T-helper 17 cell (primary cell): ENCODE measurements at regions not wholly inside any gene's neighbourhood (a gene's known extent, or its start where the extent isn't known, plus 50 kb on each side); places are given as distances from the start of the nearest gene placed in this dataset.

Experiments used
- ATAC-seq: fragments of 150-1000 bp; cut with Tn5 transposase; 2 replicates; pipeline ENCODE4 v1.10.0; 2021; ENCODE audit warnings: mild to moderate bottlenecking, moderate library complexity
- DNase-seq, 3 donors: peaks; one replicate each; pipeline versions ENCODE4 v3.0.0 to v3.0.0-alpha.2; 2020 to 2021
- H3K9me3 ChIP-seq: one replicate; pipeline ENCODE4 v1.7.0; 2013; ENCODE audit warnings: low read length, mild to moderate bottlenecking; ENCODE audit not compliant: control insufficient read depth, poor library complexity, severe bottlenecking
- H3K27ac Mint-ChIP-seq: one replicate; pipeline ENCODE4 v1.8.0; 2022; ENCODE audit warnings: mild to moderate bottlenecking, moderate library complexity, mixed read lengths
- H3K27me3 Mint-ChIP-seq: one replicate; pipeline ENCODE4 v1.8.0; 2022; ENCODE audit warnings: mixed read lengths
- H3K36me3 Mint-ChIP-seq: one replicate; pipeline ENCODE4 v1.8.0; 2022; ENCODE audit warnings: low read depth, mixed read lengths
- H3K4me1 Mint-ChIP-seq: one replicate; pipeline ENCODE4 v1.8.0; 2022; ENCODE audit warnings: mild to moderate bottlenecking, mixed read lengths
- H3K4me3 Mint-ChIP-seq: one replicate; pipeline ENCODE4 v1.8.0; 2022; ENCODE audit warnings: mild to moderate bottlenecking, moderate library complexity, mixed read lengths

GRCh38 chr12:34344851-34345522 lies 322.7 kb downstream of the ALG10 start:
- Mint-ChIP-seq H3K36me3 (no peaks in the 10 kb centered on the region), H3K27ac (no peak overlapping the region)
- no peaks in the 10 kb centered on the region for H3K9me3 ChIP-seq

DNA sequence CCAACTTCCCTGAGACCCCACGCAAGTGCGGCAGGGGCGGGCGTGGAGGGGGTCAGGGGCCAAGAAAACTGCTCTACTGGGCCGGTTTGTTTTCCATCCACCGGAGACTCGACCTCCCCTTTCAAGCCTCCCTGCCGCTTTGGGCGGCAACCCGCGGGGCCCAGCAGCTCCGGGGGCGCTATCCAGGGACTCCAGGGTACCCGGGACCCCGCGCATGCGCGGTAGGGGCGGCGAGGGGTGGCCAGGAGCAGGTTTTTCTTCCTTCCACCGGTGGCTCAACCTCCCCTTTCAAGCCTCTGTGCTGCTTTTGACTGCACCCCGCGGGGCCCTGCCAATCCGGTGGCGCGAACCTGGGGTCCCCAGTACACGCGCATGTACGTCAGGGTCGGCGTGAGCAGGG lies 323.5 kb downstream of the ALG10 start:
- no peaks in the 10 kb centered on the region for H3K9me3 ChIP-seq
- H3K27me3 Mint-ChIP-seq, result no peaks in the 10 kb centered on the region

More at GRCh38 chr12:34344851-34345522, 322.7 kb downstream of the ALG10 start:
- no peak for DNase-seq
- Mint-ChIP-seq H3K4me3 (no peak overlapping the region), H3K27me3 (no peaks in the 10 kb centered on the region), H3K4me1 (no peaks in the 10 kb centered on the region)
- ATAC-seq, result no peak

DNA sequence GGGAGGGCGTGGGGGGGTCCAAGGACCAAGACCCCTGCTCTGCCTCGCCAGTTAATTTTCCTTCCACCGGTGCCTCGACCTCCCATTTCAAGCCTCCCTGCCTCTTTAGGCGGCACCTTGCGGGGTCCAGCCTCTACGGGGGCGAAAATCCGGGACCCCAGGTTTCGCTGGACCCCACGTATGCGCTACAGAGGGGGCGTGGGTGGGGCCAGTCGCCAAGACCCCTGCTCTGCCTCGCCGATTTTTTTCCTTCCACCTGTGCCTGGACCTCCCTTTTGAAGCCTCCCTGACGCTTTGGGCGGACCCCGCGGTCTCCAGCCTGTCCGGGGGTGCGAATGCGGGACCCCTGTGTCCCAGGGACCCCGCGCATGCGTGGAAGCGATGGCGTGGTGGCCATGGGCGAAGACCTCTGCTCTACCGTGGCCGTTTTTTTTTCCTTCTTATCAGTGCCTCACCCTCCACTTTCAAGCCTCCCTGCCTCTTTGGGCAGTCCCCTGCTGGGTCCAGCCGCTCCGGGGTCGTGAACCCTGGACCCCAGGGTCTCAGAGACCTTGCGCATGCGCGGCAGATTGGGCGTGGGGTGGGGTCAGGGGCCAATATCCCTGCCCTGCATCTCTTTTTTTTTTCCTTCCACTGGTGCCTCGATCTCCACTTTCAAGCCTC lies 324.2 kb downstream of the ALG10 start:
- Mint-ChIP-seq H3K4me1 (no peaks in the 10 kb centered on the region), H3K36me3 (no peaks in the 10 kb centered on the region)

More for the DNA sequence above, 323.5 kb downstream of the ALG10 start:
- Mint-ChIP-seq H3K4me3 (no peak overlapping the region), H3K4me1 (no peaks in the 10 kb centered on the region), H3K36me3 (no peaks in the 10 kb centered on the region), H3K27ac (no peak overlapping the region)
- ATAC-seq, result no peak
- no peak for DNase-seq

DNA sequence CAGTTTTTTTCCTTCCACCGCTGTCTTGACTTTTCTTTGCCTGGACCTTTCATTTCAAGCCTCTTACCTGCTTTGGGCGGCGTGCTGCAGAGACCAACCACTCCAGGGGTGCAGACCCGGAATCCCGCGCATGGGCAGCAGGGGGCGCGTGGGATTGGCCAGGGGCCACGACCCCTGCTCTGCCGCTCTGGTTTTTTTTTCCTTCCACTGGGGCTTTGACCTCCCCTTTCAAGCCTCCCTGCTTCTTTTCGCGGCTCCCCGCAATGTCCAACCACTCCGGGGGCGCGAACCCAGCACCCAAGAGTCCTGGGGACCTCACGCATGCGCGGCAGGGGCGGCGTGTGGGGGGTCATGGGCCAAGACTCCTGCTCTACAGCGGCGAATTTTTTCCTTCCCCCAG lies 325.1 kb downstream of the ALG10 start:
- no peak for ATAC-seq
- no peaks in the 10 kb centered on the region for H3K9me3 ChIP-seq
- Mint-ChIP-seq H3K27ac (no peak overlapping the region), H3K4me3 (no peak overlapping the region), H3K36me3 (no peaks in the 10 kb centered on the region), H3K27me3 (no peaks in the 10 kb centered on the region), H3K4me1 (no peaks in the 10 kb centered on the region)
- no peak for DNase-seq

More for the DNA sequence above, 324.2 kb downstream of the ALG10 start:
- no peak for ATAC-seq
- DNase-seq, result no peak
- Mint-ChIP-seq H3K27ac (no peak overlapping the region), H3K27me3 (no peaks in the 10 kb centered on the region), H3K4me3 (no peak overlapping the region)
- no peaks in the 10 kb centered on the region for H3K9me3 ChIP-seq

DNA sequence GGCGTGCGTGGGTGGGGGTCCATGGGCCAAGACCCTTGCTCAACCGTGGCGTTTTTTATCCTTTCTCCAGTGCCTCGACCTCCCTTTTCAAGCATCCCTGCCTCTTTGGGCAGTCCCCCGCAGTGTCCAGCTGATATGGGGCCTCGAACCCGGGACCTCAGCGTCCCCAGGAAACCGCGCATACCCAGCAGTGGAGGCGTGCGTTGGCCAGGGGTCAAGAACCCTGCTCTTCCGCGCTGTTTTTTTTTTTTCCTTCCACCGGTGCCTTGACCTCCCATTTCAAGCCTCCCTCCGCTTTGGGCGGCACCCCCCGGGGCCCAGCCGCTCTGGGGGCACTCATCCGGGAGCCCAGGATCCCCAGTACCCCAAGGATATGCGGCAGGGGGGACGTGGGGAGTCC lies 325.8 kb downstream of the ALG10 start:
- no peaks in the 10 kb centered on the region for H3K4me1 Mint-ChIP-seq
- H3K27me3 Mint-ChIP-seq, result no peaks in the 10 kb centered on the region
- H3K9me3 ChIP-seq, result no peaks in the 10 kb centered on the region
- ATAC-seq (no peak), DNase-seq (no peak)
- no peaks in the 10 kb centered on the region for H3K36me3 Mint-ChIP-seq
- no peak overlapping the region for H3K4me3 Mint-ChIP-seq
- H3K27ac Mint-ChIP-seq, result no peak overlapping the region

DNA sequence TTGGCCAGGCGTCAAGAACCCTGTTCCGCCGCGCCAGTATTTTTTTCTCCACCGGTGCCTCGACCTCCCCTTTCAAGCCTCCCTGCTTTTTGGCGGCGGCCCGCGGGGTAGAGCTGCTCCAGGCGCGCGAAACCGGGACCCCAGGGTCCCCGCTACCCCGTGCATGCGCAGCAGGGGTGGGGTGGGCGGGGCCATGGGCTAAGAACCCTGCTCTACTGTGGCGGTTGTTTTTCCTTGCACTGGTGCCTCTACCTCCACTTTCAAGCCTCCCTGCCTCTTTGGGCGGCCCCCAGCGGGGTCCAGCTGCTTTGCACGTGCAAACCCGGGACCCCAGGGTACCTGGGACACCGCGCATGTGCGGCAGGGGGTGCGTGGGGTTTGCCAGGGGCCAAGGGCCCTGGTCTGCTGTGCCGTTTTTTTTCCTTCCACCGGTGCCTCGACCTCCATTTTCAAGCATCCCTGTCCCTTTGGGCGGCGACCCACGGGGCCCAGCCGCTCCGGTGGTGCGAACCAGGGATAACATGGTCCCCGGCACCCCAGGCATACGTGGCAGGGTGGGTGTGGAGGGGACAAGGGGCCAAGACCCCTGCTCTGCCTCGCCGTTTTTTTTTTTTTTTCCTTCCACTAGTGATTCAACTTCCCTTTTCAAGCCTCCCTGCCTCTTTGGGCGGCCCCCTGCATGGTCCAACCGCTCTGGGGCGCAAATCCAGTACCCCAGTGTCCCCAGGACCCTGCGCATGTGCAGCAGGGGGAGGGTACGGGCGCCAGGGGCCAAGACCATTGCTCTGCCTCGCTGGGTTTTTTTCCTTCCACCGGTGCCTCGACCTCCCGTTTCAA lies 326.8 kb downstream of the ALG10 start:
- no peak overlapping the region for H3K4me3 Mint-ChIP-seq
- no peaks in the 10 kb centered on the region for H3K9me3 ChIP-seq
- ATAC-seq, result no peak
- H3K36me3 Mint-ChIP-seq, result no peaks in the 10 kb centered on the region
- H3K4me1 Mint-ChIP-seq, result no peaks in the 10 kb centered on the region
- H3K27me3 Mint-ChIP-seq, result no peaks in the 10 kb centered on the region
- H3K27ac Mint-ChIP-seq, result no peak overlapping the region
- DNase-seq, result no peak

DNA sequence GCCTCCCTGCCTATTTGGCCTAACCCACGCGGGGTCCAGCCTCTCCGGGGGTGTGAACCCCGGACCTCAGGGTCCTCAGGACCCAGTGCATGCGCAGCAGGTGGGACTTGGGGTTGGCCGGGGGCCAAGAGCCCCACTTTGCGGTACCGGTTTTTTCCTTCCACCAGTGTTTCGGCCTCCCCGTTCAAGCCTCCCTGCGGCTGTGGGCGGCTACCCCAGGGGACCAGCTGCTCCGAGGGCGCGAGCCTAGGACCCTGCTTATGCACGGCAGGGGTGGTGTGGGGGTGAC lies 327.3 kb downstream of the ALG10 start:
- Mint-ChIP-seq H3K27me3 (no peaks in the 10 kb centered on the region), H3K4me3 (no peak overlapping the region), H3K4me1 (no peaks in the 10 kb centered on the region), H3K36me3 (no peaks in the 10 kb centered on the region), H3K27ac (no peak overlapping the region)
- no peak for ATAC-seq
- H3K9me3 ChIP-seq, result no peaks in the 10 kb centered on the region
- no peak for DNase-seq

DNA sequence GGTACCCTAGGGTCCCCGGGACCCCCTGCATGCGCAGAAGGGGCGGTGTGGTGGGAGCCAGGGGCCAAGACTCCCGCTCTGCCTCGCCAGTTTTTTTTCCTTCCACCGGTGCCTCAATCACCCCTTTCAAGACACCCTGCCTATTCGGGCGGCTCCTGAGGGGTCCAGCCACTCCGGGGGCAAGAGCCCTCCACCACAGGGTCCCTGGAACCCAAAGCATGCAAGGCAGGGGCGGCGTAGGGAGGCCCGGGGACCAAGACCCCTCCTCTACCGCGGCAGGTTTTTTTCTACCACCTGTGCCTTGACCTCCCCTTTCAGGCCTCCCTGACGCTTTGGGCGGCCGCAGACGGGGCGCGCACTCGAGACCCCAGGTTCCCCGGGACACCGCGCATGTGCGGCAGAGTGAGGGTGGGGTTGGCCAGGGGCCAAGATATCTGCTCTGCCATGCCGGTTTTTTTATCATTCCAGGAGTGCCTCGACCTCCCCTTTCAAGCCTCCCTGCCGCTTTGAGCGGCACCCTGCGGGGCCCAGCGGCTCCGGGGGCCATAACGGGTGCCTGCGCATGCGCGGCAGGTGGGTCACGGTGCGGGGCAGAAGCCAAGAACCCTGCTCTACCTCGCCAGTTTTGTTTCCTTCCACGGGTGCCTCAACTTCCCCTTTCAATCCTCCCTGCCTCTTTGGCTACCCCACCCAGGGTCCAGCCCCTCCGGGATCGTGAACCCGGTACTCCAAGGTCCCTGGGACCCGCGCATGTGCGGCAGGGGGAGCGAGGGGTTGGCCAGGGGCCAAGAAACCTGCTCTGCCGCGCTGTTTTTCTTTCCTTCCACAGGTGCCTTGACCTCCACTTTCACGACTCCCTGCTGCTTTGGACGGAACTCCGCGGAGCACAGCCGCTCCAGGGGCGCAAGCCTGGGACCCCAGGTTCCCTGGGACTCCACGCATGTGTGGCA lies 328.1 kb downstream of the ALG10 start:
- H3K36me3 Mint-ChIP-seq, result no peaks in the 10 kb centered on the region
- no peak overlapping the region for H3K4me3 Mint-ChIP-seq
- ATAC-seq (no peak), DNase-seq (no peak)
- no peak overlapping the region for H3K27ac Mint-ChIP-seq
- H3K9me3 ChIP-seq, result no peaks in the 10 kb centered on the region
- no peaks in the 10 kb centered on the region for H3K4me1 Mint-ChIP-seq
- H3K27me3 Mint-ChIP-seq, result no peaks in the 10 kb centered on the region

DNA sequence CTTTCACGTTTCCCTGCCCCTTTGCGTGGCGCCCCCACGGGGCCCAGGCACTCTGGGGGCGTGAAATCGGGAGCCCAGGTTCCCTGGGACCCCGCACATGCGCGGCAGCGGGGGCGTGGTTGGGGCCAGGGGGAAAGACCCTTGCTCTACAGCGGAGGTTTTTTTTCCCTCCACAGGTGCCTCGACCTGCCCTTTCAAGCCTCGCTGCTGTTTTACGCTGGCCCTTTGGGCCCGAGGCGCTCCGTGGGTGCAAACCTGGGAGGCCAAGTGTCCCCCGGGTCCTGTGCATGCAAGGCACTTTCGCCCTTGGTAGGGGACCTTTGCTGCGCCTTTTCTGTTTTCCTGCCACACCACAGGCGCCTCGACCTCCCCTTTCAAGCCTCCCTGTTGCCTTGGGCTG lies 329.8 kb downstream of the ALG10 start:
- ATAC-seq, result no peak
- no peak overlapping the region for H3K27ac Mint-ChIP-seq
- no peak overlapping the region for H3K4me3 Mint-ChIP-seq
- H3K27me3 Mint-ChIP-seq, result no peaks in the 10 kb centered on the region
- H3K9me3 ChIP-seq, result no peaks in the 10 kb centered on the region
- no peak for DNase-seq
- H3K36me3 Mint-ChIP-seq, result no peaks in the 10 kb centered on the region
- H3K4me1 Mint-ChIP-seq, result no peaks in the 10 kb centered on the region

DNA sequence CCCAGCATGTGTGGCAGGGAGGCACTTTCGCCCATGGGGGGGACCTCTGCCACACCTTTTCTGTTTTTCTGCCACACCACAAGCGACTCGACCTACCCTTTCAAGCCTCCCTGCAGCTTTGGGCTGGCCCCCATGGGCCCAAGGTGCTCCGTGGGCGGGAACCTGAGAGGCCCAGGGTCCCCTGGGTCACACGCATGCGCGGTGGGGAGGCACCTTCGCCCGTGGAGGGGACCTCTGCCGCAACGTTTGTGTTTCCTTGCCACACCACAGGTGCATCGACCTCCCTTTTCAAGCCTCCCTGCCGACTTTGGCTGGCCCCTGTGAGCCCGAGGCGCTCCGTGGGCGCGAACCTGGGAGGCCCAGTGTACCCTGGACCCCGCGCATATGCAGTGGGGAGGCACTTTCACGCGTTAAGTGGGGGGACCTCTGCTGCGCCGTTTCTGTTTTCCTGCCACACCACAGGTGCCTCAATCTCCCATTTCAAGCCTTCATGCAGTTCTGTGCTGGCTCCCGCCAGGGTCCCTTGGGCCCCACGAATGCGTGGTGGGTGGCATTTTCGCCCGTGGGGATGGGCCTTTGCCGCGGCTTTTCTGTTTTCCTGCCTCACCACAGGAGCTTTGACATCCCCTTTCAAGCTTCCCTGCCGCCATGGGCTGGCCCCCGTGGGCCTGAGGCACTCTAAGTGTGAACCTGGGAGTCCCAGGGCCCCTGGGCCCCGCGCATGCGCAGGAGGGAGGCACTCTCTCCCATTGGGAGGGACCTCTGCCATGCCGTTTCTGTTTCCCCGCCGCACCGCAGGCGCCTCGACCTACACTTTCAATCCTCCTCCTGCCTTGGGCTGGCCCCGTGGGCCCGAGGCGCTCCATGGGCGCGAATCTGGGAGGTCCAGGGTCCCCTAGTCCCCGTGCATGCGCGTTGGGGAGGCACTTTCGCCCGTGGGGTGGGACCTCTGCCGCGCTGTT lies 332.2 kb downstream of the ALG10 start:
- no peak for ATAC-seq
- Mint-ChIP-seq H3K4me3 (no peak overlapping the region), H3K4me1 (no peaks in the 10 kb centered on the region), H3K27ac (no peak overlapping the region), H3K27me3 (no peaks in the 10 kb centered on the region), H3K36me3 (no peaks in the 10 kb centered on the region)
- no peaks in the 10 kb centered on the region for H3K9me3 ChIP-seq
- DNase-seq, result no peak

- no peak for ATAC-seq
- H3K4me3 Mint-ChIP-seq, result no peak overlapping the region
- H3K27me3 Mint-ChIP-seq, result no peaks in the 10 kb centered on the region
- H3K9me3 ChIP-seq, result no peaks in the 10 kb centered on the region
- no peaks in the 10 kb centered on the region for H3K36me3 Mint-ChIP-seq
- no peaks in the 10 kb centered on the region for H3K4me1 Mint-ChIP-seq
- no peak for DNase-seq
- no peak overlapping the region for H3K27ac Mint-ChIP-seq
Observed at GRCh38 chr12:34356233-34356987, 334.1 kb downstream of the ALG10 start.

DNA sequence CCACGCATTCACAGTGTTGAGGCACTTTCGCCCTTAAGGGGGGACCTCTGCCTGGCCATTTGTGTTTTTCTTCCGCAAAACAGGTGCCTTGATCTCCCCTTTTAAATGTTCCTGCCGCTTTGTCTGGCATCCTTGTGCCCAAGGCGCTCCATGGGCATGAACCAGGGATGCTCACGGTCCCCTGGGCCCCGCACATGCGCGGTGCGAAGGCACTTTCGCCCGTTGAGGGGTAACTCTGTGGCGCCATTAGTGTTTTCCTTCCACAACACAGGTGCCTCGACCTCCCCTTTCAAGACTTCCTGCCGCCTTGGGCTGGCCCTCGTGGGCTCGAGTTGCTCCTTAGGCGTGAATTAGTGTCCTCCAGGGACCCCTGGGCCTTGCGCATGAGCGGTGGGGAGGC lies 335.5 kb downstream of the ALG10 start:
- H3K27ac Mint-ChIP-seq, result no peak overlapping the region
- no peak for DNase-seq
- no peaks in the 10 kb centered on the region for H3K9me3 ChIP-seq
- H3K4me3 Mint-ChIP-seq, result no peak overlapping the region
- no peaks in the 10 kb centered on the region for H3K27me3 Mint-ChIP-seq
- H3K4me1 Mint-ChIP-seq, result no peaks in the 10 kb centered on the region
- H3K36me3 Mint-ChIP-seq, result no peaks in the 10 kb centered on the region
- no peak for ATAC-seq
